HFF-Myc (cell line): ENCODE measurements at regions not wholly inside any gene's neighbourhood (a gene's known extent, or its start where the extent isn't known, plus 50 kb on each side); places are given as distances from the start of the nearest gene placed in this dataset.

Source experiments
- DNase-seq: peaks from one replicate; pipeline ENCODE4 v3.0.0-alpha.2; 2011; ENCODE audit warnings: low read depth; ENCODE audit errors: extremely low read depth
- H3K4me3 ChIP-seq: replicated peaks from 2 replicates; pipeline ENCODE4 v1.5.1; 2011; ENCODE audit warnings: low read depth, mild to moderate bottlenecking, control low read depth, low read length
- TF ChIP-seq, protein P1 (sequence below): IDR thresholded peaks from 2 replicates; pipeline ENCODE4 v1.5.1; 2012; ENCODE audit warnings: mild to moderate bottlenecking, low read depth, low read length, control low read depth; ENCODE audit errors: missing control alignments

DNA sequence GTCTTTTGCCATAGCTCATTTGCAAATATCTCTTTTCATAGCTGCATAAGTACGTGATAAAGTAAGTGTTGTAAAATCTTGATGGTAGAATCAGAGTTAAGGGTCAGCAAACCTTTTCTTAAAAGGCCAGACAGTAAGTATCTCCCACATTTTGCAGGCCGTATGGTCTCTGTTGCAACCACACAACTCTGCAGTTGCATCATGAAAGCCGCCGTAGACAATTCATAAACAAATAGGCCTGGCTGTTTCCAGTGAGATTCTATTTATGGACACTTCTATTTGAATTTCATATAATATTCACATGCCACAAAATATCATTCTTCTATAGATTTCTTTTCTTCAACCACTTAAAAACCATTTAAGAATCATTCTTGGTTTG, 248.5 kb downstream of the TLE3 start:
- no peak overlapping the region for H3K4me3 ChIP-seq
- TF ChIP-seq, protein P1, sequence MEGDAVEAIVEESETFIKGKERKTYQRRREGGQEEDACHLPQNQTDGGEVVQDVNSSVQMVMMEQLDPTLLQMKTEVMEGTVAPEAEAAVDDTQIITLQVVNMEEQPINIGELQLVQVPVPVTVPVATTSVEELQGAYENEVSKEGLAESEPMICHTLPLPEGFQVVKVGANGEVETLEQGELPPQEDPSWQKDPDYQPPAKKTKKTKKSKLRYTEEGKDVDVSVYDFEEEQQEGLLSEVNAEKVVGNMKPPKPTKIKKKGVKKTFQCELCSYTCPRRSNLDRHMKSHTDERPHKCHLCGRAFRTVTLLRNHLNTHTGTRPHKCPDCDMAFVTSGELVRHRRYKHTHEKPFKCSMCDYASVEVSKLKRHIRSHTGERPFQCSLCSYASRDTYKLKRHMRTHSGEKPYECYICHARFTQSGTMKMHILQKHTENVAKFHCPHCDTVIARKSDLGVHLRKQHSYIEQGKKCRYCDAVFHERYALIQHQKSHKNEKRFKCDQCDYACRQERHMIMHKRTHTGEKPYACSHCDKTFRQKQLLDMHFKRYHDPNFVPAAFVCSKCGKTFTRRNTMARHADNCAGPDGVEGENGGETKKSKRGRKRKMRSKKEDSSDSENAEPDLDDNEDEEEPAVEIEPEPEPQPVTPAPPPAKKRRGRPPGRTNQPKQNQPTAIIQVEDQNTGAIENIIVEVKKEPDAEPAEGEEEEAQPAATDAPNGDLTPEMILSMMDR = no peak
- no peak for DNase-seq

DNA sequence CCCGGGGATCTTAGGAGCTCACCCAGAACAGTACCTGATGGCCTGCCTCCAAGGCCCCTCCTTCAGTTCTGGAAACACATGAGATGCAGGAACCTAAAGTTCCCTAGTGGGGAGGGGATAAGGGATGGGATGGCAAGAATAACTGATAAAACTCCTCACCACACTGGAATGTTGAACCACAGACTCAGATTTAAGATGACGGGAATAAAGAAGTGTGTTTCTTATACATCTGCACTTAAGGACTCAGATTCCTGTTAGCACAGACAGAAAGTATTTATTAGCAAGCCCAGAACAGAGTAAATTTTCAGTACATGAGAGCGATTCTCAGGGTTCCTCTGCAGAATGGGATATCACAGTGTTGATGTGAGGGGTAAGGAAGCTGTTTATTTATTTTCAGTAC, 245.2 kb downstream of the TLE3 start:
- H3K4me3 ChIP-seq = no peak overlapping the region
- DNase-seq = no peak
- TF ChIP-seq, protein P1 = no peak

DNA sequence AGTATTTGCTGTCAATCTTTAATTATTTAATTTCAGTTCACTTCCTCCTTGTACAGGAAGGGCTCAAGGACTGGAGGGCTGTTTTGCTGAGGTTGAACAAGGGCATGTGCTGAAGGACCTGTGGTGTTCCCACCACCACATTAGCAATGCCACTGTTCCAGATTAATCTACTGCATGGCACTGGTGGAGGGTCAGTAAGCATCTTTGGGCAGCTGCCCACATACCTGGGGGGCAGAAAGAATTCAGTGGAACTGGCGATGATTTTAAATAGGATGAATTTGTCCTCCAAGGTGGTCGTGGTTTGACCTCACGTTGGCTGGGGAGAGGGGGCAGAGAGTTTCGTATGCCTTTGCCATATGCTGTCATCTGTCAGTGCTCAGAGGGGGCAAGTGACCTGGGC, 244.8 kb downstream of the TLE3 start:
- no peak overlapping the region for H3K4me3 ChIP-seq
- TF ChIP-seq, protein P1 = no peak
- no peak for DNase-seq

DNA sequence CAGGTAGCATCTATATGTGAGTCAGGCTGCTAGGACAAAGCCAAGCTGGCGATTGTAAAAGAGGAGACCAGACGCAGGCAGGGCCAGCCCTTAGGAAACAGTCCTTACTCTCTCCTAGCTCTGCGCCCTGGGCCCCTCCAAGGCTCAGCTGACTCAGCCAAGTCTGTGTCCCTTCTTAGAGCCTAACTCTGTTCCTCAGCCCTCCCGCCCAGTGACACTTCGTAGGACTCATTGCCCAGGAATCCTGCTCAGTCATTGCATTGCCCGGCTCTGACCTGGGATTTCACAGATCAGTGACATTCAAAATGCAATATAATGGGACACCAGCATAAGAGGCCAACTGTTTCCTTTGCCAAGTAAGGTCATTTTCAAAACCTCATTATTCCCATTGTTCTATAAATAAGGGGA, 244.2 kb downstream of the TLE3 start:
- DNase-seq = no peak
- TF ChIP-seq, protein P1 = no peak
- no peak overlapping the region for H3K4me3 ChIP-seq

DNA sequence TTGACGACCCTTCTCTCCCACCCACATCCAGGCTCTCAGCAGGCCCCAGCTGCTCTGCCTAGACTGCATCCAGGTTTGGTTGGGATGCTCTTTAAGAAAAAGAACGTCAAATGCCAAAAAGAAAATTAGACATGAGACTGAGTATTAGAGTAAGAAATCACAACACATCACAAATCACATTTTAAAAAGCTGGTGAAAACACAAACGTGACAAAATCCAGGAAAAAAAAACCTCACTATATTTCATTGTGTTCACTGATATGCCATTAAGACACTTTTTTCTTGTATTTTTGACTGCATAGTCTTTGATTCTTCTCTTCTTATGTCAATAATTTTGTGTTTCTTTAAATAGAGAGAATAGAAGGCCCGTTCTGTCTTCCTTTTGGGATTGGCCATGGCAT, 243.7 kb downstream of the TLE3 start:
- no peak overlapping the region for H3K4me3 ChIP-seq
- no peak for DNase-seq
- TF ChIP-seq, protein P1 = no peak

DNA sequence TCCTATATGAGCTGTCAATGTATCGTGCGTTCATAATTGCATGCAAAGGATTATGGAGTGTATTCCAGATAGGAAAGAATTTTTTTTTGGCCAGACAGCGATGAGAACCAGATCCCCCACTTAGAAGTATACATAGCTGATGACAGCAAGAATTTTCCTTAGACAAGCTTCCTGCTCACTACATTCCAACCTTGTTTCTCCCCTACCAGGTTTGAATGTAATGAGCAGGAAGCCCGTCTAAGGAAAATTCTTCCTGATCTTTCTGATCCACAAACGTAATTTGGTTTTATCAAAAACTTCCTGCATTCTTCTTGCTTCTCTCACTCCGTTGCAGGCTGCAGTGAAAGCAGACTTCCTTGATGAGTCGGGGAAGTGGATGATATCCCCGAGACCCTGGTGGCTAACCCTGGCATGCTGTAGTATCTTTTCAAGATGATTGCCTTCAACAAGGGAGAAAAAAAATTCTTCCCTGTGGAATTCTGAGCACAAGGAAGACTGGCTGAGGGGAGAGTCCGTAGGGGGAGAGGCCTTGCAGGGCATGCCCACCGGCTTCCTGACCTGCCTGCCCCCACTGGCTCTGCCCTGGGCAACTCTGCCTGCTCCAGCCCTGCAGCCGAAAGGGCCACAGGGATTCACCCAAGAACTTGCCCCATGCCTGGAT, 243.1 kb downstream of the TLE3 start:
- no peak overlapping the region for H3K4me3 ChIP-seq
- TF ChIP-seq, protein P1 = no peak
- no peak for DNase-seq
